HFFc6 (cell line): ENCODE measurements at regions not wholly inside any gene's neighbourhood (a gene's known extent, or its start where the extent isn't known, plus 50 kb on each side); places are given as distances from the start of the nearest gene placed in this dataset.

Source experiments
- DNase-seq: peaks from one replicate; pipeline ENCODE4 v3.0.0-alpha.2; 2018
- H3K27ac Mint-ChIP-seq: 2 replicates; pipeline ENCODE4 v1.8.0; 2020; ENCODE audit warnings: mild to moderate bottlenecking, mixed read lengths
- H3K27me3 Mint-ChIP-seq: 2 replicates; pipeline ENCODE4 v1.8.0; 2021; ENCODE audit warnings: mild to moderate bottlenecking, moderate library complexity, mixed read lengths; ENCODE audit not compliant: insufficient read depth
- H3K36me3 Mint-ChIP-seq: 2 replicates; pipeline ENCODE4 v1.8.0; 2021; ENCODE audit warnings: low read depth, mixed read lengths
- H3K4me1 Mint-ChIP-seq: 2 replicates; pipeline ENCODE4 v1.8.0; 2020; ENCODE audit warnings: low read depth, mixed read lengths
- H3K4me3 Mint-ChIP-seq: 2 replicates; pipeline ENCODE4 v1.8.0; 2020; ENCODE audit warnings: mild to moderate bottlenecking, moderate library complexity, mixed read lengths
- H3K9me3 Mint-ChIP-seq: 2 replicates; pipeline ENCODE4 v1.8.0; 2020; ENCODE audit warnings: mild to moderate bottlenecking, mixed read lengths
- TF ChIP-seq, protein P1 (sequence below): fragments of 200-600 bp; sonication (generic); IDR thresholded peaks from 2 replicates; pipeline ENCODE4 v1.5.0; 2021; ENCODE audit warnings: antibody characterized with exemption, mild to moderate bottlenecking

DNA sequence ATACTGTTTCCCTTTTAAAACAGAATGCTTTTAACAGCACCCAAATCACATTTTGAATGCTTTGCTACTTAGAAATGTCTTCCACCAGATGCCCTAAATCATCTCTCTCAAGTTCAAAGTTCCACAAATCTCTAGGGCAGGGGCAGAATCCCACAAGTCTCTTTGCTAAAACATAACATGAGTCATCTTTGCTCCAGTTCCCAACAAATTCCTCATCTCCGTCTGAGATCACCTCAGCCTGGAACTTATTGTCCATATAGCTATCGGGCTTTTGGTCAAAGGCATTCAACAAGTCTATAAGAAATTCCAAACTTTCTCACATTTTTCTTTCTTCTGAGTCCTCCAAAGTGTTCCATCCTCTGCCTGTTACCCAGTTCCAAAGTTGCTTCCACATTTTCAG, 1374.5 kb upstream of the NXPH2 start:
- no peak overlapping the region for H3K27ac Mint-ChIP-seq
- no peak overlapping the region for H3K4me3 Mint-ChIP-seq
- no peaks in the 10 kb centered on the region for H3K4me1 Mint-ChIP-seq
- no peak for DNase-seq
- no peaks in the 10 kb centered on the region for H3K27me3 Mint-ChIP-seq
- TF ChIP-seq, protein P1, sequence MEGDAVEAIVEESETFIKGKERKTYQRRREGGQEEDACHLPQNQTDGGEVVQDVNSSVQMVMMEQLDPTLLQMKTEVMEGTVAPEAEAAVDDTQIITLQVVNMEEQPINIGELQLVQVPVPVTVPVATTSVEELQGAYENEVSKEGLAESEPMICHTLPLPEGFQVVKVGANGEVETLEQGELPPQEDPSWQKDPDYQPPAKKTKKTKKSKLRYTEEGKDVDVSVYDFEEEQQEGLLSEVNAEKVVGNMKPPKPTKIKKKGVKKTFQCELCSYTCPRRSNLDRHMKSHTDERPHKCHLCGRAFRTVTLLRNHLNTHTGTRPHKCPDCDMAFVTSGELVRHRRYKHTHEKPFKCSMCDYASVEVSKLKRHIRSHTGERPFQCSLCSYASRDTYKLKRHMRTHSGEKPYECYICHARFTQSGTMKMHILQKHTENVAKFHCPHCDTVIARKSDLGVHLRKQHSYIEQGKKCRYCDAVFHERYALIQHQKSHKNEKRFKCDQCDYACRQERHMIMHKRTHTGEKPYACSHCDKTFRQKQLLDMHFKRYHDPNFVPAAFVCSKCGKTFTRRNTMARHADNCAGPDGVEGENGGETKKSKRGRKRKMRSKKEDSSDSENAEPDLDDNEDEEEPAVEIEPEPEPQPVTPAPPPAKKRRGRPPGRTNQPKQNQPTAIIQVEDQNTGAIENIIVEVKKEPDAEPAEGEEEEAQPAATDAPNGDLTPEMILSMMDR, result no peak
- no peaks in the 10 kb centered on the region for H3K36me3 Mint-ChIP-seq
- H3K9me3 Mint-ChIP-seq, result peaks cover 44% of the 10 kb centered on the region

DNA sequence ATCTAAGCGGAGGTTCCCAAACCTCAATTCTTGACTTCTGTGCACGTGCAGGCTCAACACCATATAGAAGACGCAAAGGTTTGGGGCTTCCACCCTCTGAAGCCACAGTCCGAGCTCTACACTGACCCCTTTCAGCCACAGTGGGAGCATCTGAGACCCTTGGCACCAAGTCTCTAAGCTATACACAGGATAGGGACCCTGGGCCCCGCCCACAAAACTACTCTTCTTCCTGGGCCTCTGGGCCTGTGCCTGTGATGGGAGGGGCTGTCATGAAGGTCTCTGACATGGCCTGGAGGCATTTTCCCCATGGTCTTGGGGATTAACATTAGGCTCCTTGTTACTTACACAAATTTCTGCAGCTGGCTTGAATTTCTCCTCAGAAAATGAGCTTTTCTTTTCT, 1374.1 kb upstream of the NXPH2 start:
- Mint-ChIP-seq H3K27ac (no peak overlapping the region), H3K4me3 (no peak overlapping the region), H3K27me3 (no peaks in the 10 kb centered on the region), H3K36me3 (no peaks in the 10 kb centered on the region), H3K4me1 (no peaks in the 10 kb centered on the region), H3K9me3 (peaks cover 45% of the 10 kb centered on the region)
- TF ChIP-seq, protein P1, result no peak
- DNase-seq, result no peak

DNA sequence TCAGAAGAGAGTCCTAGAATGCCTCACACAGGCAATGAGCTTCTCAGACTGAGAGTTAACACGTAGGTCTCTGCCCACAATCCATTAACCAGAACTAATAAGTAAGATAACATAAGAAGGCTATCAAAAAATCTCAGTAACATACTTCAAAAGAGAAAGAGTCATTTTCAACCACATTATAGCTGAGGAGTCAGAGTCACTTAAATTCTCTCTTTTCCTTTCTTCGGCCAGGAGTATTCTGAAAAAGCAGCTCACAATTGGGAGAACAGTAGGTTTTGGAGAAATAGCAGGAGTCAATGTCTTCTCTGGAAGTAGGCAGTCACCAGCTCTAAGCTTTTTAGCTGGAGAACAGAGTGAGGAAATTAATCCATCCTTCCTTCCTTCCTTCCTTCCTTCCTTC, 1364.4 kb upstream of the NXPH2 start:
- no peak for DNase-seq
- H3K27me3 Mint-ChIP-seq, result no peaks in the 10 kb centered on the region
- H3K4me3 Mint-ChIP-seq, result no peak overlapping the region
- H3K27ac Mint-ChIP-seq, result no peak overlapping the region
- no peaks in the 10 kb centered on the region for H3K4me1 Mint-ChIP-seq
- TF ChIP-seq, protein P1, result no peak
- no peaks in the 10 kb centered on the region for H3K36me3 Mint-ChIP-seq
- H3K9me3 Mint-ChIP-seq, result peaks cover 30% of the 10 kb centered on the region

DNA sequence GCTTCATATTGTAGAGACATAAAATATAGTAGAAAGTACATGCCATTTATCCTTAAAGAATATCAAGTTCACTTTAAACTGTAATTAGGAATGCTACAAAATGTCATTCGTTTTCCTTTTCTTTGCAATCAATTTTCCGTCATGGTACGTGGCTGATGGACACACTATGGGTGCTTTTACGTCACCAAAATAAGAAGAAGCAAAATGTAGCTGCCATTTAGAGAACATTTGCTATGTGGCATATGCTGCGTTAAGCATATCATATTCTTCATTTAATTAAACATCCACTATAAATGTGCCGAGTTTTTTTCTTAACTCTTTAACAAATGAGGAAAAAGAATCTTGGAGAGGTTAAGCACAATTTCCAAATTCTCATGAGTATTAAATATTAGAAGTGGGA, 1358.5 kb upstream of the NXPH2 start:
- no peak for DNase-seq
- no peak overlapping the region for H3K4me3 Mint-ChIP-seq
- H3K9me3 Mint-ChIP-seq, result peaks cover 23% of the 10 kb centered on the region
- TF ChIP-seq, protein P1, result no peak
- no peaks in the 10 kb centered on the region for H3K4me1 Mint-ChIP-seq
- no peaks in the 10 kb centered on the region for H3K36me3 Mint-ChIP-seq
- H3K27me3 Mint-ChIP-seq, result no peaks in the 10 kb centered on the region
- no peak overlapping the region for H3K27ac Mint-ChIP-seq

DNA sequence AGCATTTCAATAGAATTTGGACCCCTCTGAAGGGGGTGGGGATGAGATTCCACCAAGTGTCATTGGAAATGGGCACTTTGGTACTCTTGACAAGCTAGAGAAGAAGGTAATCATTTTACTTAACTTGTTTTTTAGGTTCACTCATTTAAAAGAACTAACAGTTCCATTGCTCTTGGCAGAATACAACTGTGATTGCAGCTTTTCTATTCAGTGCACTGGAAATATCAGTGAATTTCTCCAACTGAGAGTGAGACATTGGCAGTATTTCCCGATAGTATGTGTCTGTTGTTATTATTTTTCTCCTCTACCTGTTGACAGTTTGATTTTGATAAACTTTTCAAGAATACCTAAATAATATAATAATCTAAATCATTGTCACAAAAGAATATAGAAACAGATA, 1356.7 kb upstream of the NXPH2 start:
- H3K9me3 Mint-ChIP-seq, result peaks cover 27% of the 10 kb centered on the region
- H3K4me3 Mint-ChIP-seq, result no peak overlapping the region
- H3K4me1 Mint-ChIP-seq, result no peaks in the 10 kb centered on the region
- TF ChIP-seq, protein P1, result no peak
- no peaks in the 10 kb centered on the region for H3K27me3 Mint-ChIP-seq
- no peaks in the 10 kb centered on the region for H3K36me3 Mint-ChIP-seq
- DNase-seq, result no peak
- no peak overlapping the region for H3K27ac Mint-ChIP-seq

DNA sequence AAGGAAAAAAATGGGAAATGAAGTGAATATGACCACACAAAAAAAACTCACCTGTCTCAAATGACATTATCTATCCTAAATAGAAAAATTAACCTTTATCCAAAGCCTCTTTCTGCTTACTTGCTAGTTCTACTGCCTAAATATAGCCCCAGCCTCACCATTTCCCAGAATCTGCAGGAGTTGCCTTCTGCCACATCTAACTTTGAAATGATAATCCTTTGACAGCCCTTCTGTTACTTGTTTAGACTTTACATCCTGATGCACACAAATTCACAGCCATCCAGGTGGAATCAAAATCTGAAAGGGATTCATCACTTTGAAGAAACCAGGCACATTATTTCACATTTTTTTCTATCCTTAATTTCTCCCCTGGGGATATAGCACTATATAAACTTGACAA, 1356.2 kb upstream of the NXPH2 start:
- no peak overlapping the region for H3K27ac Mint-ChIP-seq
- no peaks in the 10 kb centered on the region for H3K4me1 Mint-ChIP-seq
- TF ChIP-seq, protein P1, result no peak

More for the DNA sequence above, 1356.2 kb upstream of the NXPH2 start:
- Mint-ChIP-seq H3K4me3 (no peak overlapping the region), H3K9me3 (peaks cover 27% of the 10 kb centered on the region), H3K36me3 (no peaks in the 10 kb centered on the region), H3K27me3 (no peaks in the 10 kb centered on the region)
- DNase-seq, result no peak
